ENCODE measurements at regions not wholly inside any gene's neighbourhood (a gene's known extent, or its start where the extent isn't known, plus 50 kb on each side); places are given as distances from the start of the nearest gene placed in this dataset.

DNA sequence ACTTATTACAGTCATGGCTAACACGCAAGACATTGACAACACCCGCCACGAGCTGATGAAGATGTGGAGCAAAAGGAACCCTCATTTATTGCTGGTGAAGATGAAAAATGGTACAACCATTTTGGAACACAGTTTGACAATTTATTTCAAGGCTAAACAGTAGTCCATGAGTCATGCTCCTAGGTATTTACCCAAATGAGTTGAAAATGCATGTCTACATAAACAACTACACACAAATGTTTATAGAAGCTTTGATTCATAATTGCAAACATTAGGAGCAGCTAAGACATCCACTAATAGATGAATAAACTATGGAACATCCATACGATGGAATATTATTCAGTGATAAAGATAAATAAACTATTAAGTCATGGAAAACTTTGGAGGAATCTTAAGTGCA lies 580.1 kb downstream of the RAPGEF2 start:
- TF ChIP-seq ZNF460 (CRISPR knock-in tag; IDR thresholded peaks at IDR 0.05; ENCODE audit: borderline replicate concordance): no peak
- TF ChIP-seq ZNF589 (CRISPR knock-in tag; conservative IDR thresholded peaks at IDR 0.05): no peak
- TF ChIP-seq, protein P1, sequence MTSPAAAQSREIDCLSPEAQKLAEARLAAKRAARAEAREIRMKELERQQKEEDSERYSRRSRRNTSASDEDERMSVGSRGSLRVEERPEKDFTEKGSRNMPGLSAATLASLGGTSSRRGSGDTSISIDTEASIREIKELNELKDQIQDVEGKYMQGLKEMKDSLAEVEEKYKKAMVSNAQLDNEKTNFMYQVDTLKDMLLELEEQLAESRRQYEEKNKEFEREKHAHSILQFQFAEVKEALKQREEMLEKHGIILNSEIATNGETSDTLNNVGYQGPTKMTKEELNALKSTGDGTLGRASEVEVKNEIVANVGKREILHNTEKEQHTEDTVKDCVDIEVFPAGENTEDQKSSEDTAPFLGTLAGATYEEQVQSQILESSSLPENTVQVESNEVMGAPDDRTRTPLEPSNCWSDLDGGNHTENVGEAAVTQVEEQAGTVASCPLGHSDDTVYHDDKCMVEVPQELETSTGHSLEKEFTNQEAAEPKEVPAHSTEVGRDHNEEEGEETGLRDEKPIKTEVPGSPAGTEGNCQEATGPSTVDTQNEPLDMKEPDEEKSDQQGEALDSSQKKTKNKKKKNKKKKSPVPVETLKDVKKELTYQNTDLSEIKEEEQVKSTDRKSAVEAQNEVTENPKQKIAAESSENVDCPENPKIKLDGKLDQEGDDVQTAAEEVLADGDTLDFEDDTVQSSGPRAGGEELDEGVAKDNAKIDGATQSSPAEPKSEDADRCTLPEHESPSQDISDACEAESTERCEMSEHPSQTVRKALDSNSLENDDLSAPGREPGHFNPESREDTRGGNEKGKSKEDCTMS (CRISPR knock-in tag; conservative IDR thresholded peaks at IDR 0.05): no peak
- TF ChIP-seq, protein P2, sequence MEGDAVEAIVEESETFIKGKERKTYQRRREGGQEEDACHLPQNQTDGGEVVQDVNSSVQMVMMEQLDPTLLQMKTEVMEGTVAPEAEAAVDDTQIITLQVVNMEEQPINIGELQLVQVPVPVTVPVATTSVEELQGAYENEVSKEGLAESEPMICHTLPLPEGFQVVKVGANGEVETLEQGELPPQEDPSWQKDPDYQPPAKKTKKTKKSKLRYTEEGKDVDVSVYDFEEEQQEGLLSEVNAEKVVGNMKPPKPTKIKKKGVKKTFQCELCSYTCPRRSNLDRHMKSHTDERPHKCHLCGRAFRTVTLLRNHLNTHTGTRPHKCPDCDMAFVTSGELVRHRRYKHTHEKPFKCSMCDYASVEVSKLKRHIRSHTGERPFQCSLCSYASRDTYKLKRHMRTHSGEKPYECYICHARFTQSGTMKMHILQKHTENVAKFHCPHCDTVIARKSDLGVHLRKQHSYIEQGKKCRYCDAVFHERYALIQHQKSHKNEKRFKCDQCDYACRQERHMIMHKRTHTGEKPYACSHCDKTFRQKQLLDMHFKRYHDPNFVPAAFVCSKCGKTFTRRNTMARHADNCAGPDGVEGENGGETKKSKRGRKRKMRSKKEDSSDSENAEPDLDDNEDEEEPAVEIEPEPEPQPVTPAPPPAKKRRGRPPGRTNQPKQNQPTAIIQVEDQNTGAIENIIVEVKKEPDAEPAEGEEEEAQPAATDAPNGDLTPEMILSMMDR (CRISPR knock-in tag; IDR thresholded peaks at IDR 0.05): no peak
- TF ChIP-seq SSRP1 (CRISPR knock-in tag; IDR thresholded peaks at IDR 0.05): no peak
- TF ChIP-seq, protein P3, sequence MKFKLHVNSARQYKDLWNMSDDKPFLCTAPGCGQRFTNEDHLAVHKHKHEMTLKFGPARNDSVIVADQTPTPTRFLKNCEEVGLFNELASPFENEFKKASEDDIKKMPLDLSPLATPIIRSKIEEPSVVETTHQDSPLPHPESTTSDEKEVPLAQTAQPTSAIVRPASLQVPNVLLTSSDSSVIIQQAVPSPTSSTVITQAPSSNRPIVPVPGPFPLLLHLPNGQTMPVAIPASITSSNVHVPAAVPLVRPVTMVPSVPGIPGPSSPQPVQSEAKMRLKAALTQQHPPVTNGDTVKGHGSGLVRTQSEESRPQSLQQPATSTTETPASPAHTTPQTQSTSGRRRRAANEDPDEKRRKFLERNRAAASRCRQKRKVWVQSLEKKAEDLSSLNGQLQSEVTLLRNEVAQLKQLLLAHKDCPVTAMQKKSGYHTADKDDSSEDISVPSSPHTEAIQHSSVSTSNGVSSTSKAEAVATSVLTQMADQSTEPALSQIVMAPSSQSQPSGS (CRISPR knock-in tag; IDR thresholded peaks at IDR 0.05): no peak
- no peak for TF ChIP-seq ZNF274 (CRISPR knock-in tag; IDR thresholded peaks at IDR 0.05)
- no peak for TF ChIP-seq ZNF17 (CRISPR knock-in tag; IDR thresholded peaks at IDR 0.05)
- TF ChIP-seq, protein P4, sequence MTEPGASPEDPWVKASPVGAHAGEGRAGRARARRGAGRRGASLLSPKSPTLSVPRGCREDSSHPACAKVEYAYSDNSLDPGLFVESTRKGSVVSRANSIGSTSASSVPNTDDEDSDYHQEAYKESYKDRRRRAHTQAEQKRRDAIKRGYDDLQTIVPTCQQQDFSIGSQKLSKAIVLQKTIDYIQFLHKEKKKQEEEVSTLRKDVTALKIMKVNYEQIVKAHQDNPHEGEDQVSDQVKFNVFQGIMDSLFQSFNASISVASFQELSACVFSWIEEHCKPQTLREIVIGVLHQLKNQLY (CRISPR knock-in tag; IDR thresholded peaks at IDR 0.05): no peak
